ENCODE measurements at regions not wholly inside any gene's neighbourhood (a gene's known extent, or its start where the extent isn't known, plus 50 kb on each side); places are given as distances from the start of the nearest gene placed in this dataset.
"Not testable (repeated sequence)": the region's sequence is repeated elsewhere in the genome, so short reads cannot be mapped to it uniquely, and the experiment has no call there.

- no peak for DNase-seq
Observed at GRCh38 chrX:106220177-106220576, 52.1 kb downstream of the PWWP3B start.

- no peak for DNase-seq
Observed at GRCh38 chrX:106243376-106243775, 75.3 kb downstream of the PWWP3B start.

GRCh38 chrX:106246511-106246910, 78.4 kb downstream of the PWWP3B start:
- DNase-seq: no peak

GRCh38 chrX:106247162-106247561, 79.1 kb downstream of the PWWP3B start:
- DNase-seq: no peak

- DNase-seq: no peak
Observed at GRCh38 chrX:106249706-106250379, 81.7 kb downstream of the PWWP3B start.

- no peak for DNase-seq
Observed at GRCh38 chrX:106263817-106264216, 95.7 kb downstream of the PWWP3B start.

- not testable (repeated sequence) for DNase-seq
Observed at GRCh38 chrX:106273947-106274587, 106.0 kb downstream of the PWWP3B start.

GRCh38 chrX:106275172-106275571, 107.1 kb downstream of the PWWP3B start:
- DNase-seq: not testable (repeated sequence)

GRCh38 chrX:106278951-106279350, 110.8 kb downstream of the PWWP3B start:
- DNase-seq: no peak

- no peak for DNase-seq
Observed at GRCh38 chrX:106281383-106281782, 113.3 kb downstream of the PWWP3B start.

GRCh38 chrX:106283841-106284240, 115.7 kb downstream of the PWWP3B start:
- DNase-seq: no peak

GRCh38 chrX:106284431-106285025, 116.4 kb downstream of the PWWP3B start:
- DNase-seq: no peak

GRCh38 chrX:106286053-106286650, 118.0 kb downstream of the PWWP3B start:
- DNase-seq: no peak

GRCh38 chrX:106290778-106291177, 122.7 kb downstream of the PWWP3B start:
- DNase-seq: not testable (repeated sequence)

- not testable (repeated sequence) for DNase-seq
Observed at GRCh38 chrX:106291779-106292390, 123.8 kb downstream of the PWWP3B start.

- no peak for DNase-seq
Observed at GRCh38 chrX:106300239-106300638, 132.1 kb downstream of the PWWP3B start.

GRCh38 chrX:106300656-106301055, 132.6 kb downstream of the PWWP3B start:
- DNase-seq: no peak

- no peak for DNase-seq
Observed at GRCh38 chrX:106302304-106302703, 134.2 kb downstream of the PWWP3B start.

GRCh38 chrX:106306391-106306947, 138.4 kb downstream of the PWWP3B start:
- no peak for DNase-seq

- DNase-seq: no peak
Observed at GRCh38 chrX:106323357-106323756, 155.3 kb downstream of the PWWP3B start.

- no peak for DNase-seq
Observed at GRCh38 chrX:106331606-106332005, 163.5 kb downstream of the PWWP3B start.

- DNase-seq: no peak
Observed at GRCh38 chrX:106341823-106342222, 173.7 kb downstream of the PWWP3B start.

GRCh38 chrX:106356580-106356979, 188.5 kb downstream of the PWWP3B start:
- DNase-seq: no peak

Data from stimulated activated CD4-positive, alpha-beta T cell treated with anti-CD3 and anti-CD28 coated beads, Interleukin-4, amount 100 ng/mL, for 24 hours (primary cell).